GM21447 (cell line): ENCODE measurements at regions not wholly inside any gene's neighbourhood (a gene's known extent, or its start where the extent isn't known, plus 50 kb on each side); places are given as distances from the start of the nearest gene placed in this dataset.

ENCODE experiments used
- ATAC-seq: cut with Tn5 transposase; IDR thresholded peaks from one replicate; pipeline ENCODE4 v1.9.1; 2021; ENCODE audit not compliant: unreplicated experiment

DNA sequence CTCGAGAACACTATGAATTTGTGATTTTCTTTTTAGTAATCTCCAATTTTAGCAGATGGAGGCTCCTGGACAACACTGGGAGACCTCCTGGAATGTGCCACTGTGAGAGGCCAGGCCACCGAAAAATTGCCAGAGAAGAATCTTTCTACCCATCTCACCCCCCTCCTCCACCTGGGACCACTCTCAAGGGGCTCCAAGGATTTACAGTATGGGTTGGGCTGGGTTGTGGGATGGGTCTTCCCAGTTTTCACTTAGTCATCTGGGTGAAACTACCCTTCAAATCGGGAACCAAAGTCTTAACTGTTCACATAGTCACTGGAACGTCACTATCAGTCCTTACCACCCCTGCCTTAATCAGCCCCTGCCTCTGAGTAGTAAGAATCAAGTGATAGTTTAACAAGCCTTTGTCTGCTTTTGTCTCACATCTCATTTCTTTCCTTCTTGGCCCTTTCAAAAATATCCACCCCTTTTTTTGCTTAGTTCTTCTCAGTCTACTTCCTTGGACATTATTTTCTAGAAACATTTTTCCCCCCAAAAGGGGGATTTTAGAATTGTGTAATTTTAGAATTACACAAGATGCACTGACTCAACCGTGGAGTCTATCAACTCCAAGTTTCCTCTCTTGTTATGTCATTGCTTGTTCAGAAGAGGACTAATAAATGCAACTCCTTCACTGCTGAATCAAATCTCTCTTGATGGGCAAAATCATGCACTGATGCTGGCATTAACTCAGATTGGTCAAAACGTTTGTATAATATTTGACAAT lies 148.2 kb upstream of the MOCS1 start:
- ATAC-seq: no peak

DNA sequence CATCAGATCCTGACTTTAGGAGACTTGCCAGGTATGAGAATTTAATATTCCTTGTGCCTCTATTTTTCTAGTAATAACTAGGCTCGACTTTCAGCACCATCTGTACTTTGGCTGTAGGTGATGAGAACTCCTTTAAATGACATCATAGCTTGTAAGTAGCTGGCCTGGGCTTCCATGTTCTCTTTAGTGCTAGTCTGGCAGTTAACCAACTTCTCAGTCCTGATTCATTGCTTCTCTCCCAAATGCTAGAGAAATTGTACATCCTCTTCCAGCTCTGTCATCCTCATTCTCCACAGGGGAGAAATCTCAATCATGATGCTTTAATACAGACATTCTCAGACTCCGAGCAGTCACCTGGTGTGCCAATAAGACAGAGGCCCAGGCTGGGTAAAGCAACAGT lies 143.5 kb upstream of the MOCS1 start:
- ATAC-seq: no peak

DNA sequence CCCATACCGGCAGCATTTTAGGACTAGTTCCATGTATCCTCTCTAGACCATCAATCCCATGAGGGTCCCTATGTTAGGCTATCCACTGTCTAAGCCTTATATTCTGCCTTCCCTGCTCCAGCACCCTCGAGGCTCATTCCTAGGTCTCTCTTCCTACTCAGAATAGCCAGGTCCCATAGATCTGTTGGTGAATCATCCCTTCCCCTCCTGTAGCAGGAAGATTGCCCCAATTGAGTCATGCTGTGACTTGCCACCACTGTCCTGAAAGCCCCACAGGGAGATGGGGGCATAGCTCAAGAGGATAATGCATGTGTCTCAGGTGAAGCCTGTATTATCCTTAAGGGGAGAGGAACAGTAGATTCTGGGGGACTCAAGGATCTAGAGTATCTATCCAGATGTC lies 143.1 kb upstream of the MOCS1 start:
- ATAC-seq: no peak

DNA sequence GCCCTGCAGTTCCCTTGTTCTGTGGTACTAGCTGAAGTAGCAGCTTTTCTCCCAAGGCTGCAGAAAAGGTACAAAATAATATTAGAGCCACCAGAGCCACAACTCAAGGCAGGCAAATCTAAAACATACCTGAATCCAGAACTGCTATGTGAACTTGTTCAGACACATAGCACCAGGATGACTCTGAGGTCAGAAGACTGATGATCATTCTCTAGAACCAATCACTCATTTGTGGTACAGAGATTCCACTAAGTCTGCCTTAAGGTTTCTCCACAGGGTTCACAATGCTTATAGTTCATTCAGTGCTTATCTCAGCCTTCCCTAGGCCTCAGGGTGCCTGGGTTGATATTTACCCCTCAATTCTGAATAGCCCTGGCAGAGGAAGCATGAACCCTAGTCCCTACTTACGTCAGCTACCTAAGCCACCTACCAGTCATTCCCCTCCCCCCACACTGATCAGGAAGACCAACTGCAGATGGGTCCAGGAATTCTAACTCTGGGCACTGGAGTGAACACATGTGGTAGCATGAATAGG lies 140.9 kb upstream of the MOCS1 start:
- ATAC-seq: no peak

DNA sequence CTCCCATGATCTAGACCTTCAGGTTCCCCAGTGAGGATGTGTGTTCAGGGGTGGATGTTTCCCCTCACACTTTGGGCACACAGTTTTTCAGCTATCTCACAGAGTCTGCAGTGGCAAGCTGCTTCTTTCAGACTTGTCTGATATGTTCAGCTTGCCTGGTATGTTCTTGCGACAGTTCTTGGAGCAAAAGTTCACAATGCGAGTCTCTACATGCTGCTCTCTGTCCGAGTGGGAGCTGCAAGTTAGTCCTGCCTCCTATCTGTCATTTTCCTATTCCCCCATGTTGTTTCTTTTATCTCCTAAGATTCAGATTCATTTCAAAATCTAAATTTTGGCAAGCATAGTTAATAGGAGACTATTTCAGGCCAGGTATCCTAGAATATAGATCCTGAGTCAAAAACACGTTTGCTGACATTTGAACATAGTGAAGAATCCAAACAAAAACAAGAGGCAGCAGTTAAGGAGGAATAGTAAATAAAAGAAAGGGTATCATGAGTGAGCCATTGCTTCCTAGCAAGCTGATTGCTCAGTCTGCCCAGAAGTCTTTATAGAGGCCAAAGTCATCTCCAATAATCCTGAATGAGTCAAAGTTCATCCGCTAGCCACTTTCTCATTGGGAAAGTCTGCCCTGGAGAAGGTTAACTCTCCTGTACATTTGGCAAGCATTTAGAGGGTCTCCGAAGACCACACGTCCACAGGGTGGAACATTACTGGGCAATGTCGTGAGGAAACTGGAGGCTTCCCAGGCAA lies 140.2 kb upstream of the MOCS1 start:
- no peak for ATAC-seq

DNA sequence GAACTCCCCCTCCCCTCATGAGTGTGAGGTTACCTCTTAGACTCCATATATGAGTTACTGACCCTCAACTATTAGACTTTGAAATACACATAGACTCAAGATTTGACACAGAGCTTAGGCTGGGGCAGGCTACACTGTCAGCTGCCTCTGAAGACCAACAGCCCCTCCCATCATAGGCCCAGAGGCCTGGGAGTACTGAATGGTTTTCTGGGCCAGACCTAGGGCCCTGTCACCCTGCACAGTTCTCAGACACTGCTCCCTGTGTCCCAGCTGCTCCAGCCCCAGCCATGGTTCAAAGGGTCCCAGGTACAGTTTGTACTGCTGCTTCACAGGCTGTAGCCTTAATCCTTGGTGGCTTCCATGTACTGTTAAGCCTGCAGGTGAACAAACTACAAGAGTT lies 132.1 kb upstream of the MOCS1 start:
- no peak for ATAC-seq

DNA sequence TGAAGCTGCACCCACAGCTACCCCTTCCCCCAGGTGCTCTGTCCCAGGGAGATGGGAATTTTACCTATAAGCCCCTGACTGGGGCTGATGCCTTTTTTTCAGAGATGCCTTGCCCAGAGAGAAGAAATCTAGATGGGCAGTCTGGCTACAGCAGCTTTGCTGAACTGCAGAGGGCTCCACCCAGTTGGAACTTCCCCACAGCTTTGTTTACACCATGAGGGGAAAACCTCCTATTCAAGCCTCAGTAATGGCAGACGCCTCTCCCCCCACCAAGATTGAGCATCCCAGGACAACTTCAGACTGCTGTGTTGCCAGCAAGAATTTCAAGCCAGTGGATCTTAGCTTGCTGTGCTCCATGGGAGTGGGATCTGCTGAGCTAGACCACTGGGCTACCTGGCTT lies 122.6 kb upstream of the MOCS1 start:
- ATAC-seq: no peak

DNA sequence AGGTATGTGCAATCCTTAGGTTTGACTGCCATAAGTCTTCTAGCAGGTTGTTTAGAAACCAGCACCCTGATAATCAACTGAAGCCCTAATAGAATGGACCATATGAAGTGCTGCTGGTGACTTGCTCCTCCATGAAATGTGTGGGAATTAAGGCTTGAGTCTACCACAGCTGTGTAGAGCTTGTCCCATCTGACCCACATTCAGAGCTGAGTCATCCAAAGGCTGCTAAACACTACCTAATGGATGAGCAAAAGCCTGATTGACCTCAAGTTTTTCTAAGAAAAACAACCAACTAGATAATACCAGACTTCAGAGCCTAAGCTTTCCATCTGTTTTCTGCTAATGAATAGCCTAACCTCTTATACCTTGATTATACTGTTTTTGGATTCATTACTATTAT lies 120.3 kb upstream of the MOCS1 start:
- no peak for ATAC-seq

DNA sequence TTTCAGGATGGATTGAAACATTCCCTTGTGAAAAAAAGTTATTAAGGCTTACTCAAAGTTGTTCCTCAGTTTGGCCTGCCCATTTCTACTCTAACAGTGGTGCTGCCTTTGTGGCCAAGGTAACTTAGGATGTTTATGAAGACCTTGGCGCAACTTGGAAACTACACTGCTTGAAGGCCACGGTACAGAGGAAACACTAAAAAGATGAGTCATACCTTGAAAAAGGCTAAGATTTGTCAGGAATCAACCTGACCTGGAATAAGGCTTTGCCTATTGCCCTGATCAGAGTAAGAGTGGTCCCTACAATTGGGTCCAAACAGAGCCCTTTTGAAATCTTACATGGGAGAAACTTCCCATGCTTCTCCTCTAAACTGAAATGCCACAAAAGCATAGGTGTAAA lies 119.9 kb upstream of the MOCS1 start:
- ATAC-seq: no peak

DNA sequence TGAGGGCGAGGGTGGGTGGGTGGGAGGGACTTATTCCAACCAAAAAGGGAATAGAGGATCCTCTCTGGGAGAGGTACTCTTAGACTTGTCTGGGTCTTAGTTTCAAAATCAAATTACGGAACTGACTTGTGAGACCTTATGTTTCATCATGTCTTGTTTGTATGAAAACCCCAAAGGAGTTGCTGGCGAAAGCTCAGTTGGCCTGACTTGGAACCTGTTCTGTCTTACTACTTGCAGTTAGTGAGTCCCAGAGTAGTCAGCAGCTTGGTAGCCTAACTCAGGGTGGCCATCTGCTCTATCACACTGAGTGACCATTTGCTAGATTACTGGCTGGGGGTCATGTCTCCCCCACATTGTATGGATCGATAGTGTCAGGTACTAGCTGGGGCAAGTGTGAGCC lies 114.9 kb upstream of the MOCS1 start:
- no peak for ATAC-seq

DNA sequence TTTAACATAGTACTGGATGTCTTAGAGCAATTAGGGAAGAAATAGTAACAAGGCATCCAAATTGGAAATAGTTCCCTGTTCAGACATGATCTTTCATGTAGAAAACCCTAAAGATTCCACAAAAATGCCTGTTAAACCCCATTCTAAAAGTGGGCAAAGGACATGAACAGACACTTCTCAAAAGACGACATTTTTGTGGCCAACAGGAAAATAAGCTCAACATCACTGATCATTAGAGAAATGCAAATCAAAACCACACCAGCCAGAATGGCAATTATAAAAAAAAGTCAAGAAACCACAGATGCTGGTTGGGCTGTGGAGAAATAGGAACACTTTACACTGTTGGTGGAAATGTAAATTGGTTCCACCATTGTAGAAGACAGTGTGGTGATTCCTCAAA lies 109.9 kb upstream of the MOCS1 start:
- ATAC-seq: no peak

DNA sequence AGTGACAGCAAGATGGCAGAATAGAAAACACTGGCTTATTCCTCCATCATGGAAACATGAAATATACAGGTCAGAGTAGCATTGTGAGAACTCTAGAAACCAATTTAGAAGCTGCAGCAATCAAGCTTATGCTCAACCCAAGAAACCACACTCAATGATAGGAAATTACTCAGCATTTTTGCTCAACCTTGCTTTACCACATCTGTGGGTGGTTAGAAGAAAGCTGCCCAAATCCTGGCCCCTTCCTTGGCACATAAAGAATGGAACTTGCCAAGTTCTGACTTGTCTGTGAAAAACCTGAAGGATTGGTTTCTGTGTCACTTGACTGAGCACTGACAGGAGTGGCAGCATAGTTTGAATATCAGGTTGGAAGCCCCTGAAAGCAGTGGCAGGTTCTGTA lies 108.0 kb upstream of the MOCS1 start:
- no peak for ATAC-seq

DNA sequence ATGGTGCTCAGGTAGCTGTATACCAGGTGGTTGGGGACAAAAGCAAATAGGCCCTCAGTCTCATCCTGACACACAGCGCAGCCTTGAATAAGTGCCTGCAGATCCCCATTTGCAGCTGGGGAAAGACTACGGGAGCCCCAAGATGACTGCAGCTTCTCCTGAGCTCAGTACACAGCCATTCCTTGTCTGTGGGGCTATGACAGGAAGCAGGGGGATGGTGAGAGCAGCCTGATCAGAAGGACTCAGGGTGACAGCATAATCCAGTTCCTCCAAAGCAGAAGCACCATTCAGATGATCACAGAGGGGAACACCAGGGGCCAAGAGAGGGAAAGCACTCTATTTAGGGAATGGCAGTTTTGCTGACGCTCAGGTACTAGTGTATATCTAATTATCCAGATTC lies 104.8 kb upstream of the MOCS1 start:
- ATAC-seq: no peak

DNA sequence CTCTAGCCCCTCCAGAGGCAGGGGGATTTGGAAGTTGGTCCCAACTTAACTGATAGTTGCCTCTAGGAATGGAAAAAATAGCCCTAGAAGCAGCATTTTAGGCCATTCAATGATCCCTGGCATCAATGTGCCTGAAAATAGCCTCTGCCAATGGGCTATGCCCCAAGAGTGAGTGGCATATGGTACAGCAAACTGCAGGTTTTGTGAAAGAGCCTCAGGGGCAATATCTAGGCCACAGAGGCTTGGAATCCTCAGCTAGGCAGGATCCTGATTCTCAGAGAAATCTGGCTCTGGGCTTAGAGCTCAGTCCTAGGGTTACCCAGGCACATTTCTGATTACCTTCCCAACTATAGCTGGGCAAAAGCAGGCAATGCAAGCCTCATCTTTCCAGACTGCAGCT lies 104.4 kb upstream of the MOCS1 start:
- no peak for ATAC-seq

DNA sequence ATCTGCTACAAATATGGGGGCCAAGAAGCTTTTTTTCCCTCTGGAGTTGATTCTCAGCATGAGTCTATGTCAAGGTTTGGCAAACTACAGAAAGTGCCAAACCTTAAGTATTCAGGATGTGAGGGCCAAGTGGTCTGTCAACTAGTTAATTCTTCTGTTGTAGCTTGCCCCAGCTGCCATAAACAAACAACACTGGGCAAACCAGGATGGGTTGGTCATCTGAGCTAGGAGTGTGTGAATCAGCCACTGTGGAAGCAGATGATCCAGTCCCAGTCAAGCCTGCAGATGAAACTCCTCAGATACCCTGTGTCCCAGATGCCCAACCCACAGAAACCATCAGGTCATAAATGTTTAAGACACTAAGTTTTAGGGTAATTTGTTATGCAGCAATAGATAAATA lies 103.0 kb upstream of the MOCS1 start:
- no peak for ATAC-seq

DNA sequence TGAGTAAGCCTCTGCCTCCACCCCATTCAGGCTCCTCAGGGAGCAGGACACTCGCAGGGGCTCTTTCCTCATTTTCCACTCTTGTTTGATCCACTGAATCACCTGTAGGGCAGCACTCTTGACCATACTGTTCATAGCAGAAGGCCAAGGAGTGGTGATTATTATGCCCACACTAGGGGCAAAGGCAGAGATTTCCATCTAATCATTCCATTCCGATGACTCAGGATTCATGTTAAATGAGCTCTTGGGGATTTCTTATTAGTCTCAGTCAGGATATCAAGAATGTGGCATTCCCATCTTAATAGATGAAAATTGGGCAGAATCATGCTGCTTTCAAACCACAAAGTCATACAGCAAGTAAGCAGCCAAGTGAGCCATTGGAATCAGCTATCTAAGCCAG lies 101.9 kb upstream of the MOCS1 start:
- ATAC-seq: no peak

DNA sequence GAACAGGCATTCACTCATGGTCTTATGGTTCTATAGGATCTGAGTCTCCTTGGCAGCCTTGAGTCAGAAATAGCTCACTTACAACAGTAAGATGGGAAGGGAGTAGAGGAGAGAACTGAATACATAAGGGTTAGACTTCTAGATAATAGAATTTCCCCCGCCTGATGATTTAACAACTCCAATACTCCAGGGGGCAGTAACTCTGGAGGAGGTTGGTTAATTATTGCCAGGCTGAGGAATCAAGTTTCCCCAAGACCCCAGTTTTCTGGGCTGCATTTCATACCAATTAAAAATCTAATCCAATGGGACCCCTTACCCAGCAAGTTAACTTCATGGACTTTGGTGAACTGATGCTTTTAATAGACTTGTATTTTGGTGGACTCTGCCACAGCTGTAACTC lies 94.2 kb upstream of the MOCS1 start:
- no peak for ATAC-seq

DNA sequence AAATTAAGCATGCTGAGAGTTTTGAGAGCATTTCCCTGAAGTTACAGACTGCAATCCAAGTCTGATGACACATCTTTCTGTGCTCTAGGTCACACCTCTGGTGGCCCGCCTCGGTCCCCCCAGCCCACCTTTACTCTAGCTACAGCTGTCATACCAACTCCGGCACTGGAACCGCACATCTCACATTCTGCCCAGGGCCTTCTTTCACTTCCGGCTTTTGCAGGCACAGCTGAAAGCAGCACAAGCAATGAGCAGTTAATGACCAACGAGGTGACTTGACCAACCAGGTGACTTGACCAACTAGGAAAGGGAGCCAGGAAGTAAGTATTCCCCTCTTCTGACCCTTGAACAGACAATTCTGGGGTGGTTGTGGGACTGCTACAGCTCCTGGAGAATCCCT lies 88.6 kb upstream of the MOCS1 start:
- no peak for ATAC-seq

DNA sequence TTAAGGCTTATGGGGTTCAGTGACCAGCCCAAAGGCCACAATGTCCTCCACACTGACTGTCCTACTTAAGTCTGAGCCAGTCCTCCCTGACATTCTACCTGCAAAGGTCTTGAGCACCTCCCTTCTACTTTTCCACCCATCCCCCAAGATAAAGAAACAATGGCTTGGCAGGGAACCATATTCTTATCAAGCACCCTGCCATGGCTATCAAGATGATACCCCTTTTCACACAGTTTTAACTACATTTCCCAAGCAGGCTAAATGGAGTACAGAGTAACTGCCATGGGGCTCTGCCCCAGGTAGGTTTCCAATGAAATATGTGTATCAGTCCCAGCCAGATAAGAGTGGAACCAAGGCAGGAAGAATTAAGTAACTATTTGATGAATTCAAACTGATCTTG lies 85.9 kb upstream of the MOCS1 start:
- no peak for ATAC-seq

DNA sequence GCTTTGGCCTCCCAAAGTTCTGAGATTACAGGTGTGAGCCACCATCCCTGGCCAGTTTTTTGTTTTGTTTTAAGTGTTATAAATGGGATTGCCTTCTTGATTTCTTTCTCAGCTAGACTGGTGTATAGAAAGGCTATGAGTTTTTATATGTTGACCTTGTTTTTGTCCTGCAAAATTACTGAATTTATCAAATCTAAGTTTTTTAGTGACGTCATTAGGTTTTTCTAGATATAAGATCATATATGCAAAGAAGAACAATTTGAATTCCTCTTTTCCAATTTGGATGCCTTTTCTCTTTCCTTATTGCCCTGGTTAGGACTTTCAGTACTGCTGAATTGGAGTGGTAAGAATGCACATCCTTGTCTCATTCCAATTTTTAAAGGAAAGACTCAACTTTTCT lies 81.3 kb upstream of the MOCS1 start:
- no peak for ATAC-seq

DNA sequence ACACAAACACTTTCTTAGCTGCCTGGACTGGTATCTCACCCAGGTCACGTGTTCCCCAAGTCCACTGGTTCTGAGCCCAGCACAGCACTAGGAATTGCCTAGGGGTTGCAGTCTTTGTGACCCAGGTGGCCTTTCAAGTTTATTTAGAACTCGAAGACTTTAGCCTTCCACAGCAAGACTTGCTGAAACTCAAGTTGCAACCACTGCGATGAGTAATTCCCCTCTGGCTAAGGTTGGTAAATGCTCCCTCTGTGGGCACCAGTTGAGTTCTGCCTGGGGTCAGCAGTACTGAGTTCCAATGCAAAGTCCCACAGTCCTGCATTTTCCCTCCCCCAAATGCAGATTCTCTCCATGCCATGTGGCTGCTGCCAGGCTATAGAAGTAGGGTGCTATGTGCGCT lies 77.6 kb upstream of the MOCS1 start:
- no peak for ATAC-seq

DNA sequence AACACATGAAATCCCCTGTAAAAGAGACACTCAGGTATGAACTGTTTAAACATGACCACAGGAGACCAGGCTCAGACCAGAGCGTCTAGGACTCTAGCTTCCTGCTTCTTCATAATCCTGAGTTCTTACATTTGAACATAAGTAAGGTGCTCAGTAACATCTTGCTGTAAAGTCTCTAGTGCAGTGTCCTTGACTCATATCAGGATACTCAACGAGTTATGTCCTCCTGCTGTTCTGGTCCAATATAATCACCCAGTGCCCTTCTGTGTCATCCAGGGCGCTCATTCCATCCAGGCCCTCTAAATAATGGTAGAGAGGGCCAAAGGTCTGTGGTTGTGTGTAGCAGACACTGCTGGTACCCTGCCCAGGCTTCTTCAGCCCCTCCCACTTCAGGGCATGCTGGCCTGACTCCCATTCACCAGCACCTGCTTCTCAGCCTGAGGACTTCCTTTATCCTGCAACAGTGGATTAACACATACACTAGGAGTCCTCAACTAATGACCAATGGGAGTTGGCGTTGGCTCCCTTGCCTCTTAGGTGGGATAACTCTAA lies 66.8 kb upstream of the MOCS1 start:
- no peak for ATAC-seq
